Heart right ventricle (tissue), 16 donors: ENCODE measurements at regions not wholly inside any gene's neighbourhood (a gene's known extent, or its start where the extent isn't known, plus 50 kb on each side); places are given as distances from the start of the nearest gene placed in this dataset.

Source experiments
- ATAC-seq, 8 donors: fragments of 200-7000 bp; cut with Tn5 transposase; one replicate each; pipeline ENCODE4 v1.9.1; 2020; ENCODE audit warnings: mild to moderate bottlenecking in 8 of 8, moderate library complexity in 8 of 8, moderate number of reproducible peaks in 1 of 8
- DNase-seq, 2 donors: peaks; one replicate each; pipeline ENCODE4 v3.0.0-alpha.2; 2020
- H3K27ac ChIP-seq, 10 donors: fragments of 200-600 bp; sonication (generic) in 2 of 10; one replicate each; pipeline versions ENCODE4 v1.5.0 to v1.8.0; 2020 to 2022; ENCODE audit warnings: mild to moderate bottlenecking in 3 of 10
- H3K27me3 ChIP-seq, 7 donors: fragments of 200-600 bp; one replicate each; pipeline ENCODE4 v1.8.0; 2021 to 2022; ENCODE audit warnings: mild to moderate bottlenecking in 2 of 7
- H3K36me3 ChIP-seq, 9 donors: fragments of 200-600 bp; sonication (generic) in 1 of 9; one replicate each; pipeline versions ENCODE4 v1.5.0 to v1.8.0; 2020 to 2022; ENCODE audit warnings: mild to moderate bottlenecking in 2 of 9
- H3K4me1 ChIP-seq, 9 donors: fragments of 200-600 bp; sonication (generic) in 1 of 9; one replicate each; pipeline versions ENCODE4 v1.5.0 to v1.8.0; 2020 to 2022; ENCODE audit warnings: mild to moderate bottlenecking in 4 of 9
- H3K4me3 ChIP-seq, 10 donors: fragments of 200-600 bp; sonication (generic) in 2 of 10; one replicate each; pipeline versions ENCODE4 v1.5.0 to v1.8.0; 2020 to 2022; ENCODE audit warnings: mild to moderate bottlenecking in 7 of 10, moderate library complexity in 2 of 10
- H3K9me3 ChIP-seq, 11 donors: fragments of 200-600 bp in 10 of 11; sonication (generic) in 2 of 11; one replicate each; pipeline versions ENCODE4 v1.5.0 to v1.8.0; 2013 to 2022; ENCODE audit warnings: mild to moderate bottlenecking in 2 of 11, control low read depth in 1 of 11, moderate library complexity in 1 of 11
- CTCF ChIP-seq, 9 donors: fragments of 200-600 bp; sonication (generic) in 2 of 9; IDR thresholded peaks; one replicate each; pipeline versions ENCODE4 v1.5.0 to v1.8.0; 2021 to 2022; ENCODE audit warnings: antibody characterized with exemption in 9 of 9, mild to moderate bottlenecking in 5 of 9, moderate library complexity in 1 of 9
- WGBS, 2 donors: extraction: QIAGEN DNeasy Blood & Tissue Kit; methylation state at CpG; one replicate each; pipeline ENCODE4 v1.1.7; 2013; ENCODE audit warnings: inconsistent platforms in 1 of 2; 5-methylcytosine and 5-hydroxymethylcytosine counted together
- intact Hi-C, 10 donors: fragments of 100-400 bp; cut with DNase I; formaldehyde crosslinking; loops; one replicate each; pipeline versions ENCODE4 v1.11.1 to v1.14.2; 2022
- donor health status: Arrhythmogenic right ventricular cardiomyopathy.
- donor health status: ischemic (EF 13 %, LVEDD 7.1; RV severe dilation, severe dysfunction).
- donor health status: healthy with polysubstance abuse.
- donor health status: DM: no; HTN: yes; CAD: no.
- donor health status: DM: no; HTN: no; CAD: no.
- donor health status: ischemic (EF 25% LVEDD 6.9; RV normal size, moderate dysfunction).
- donor health status: ischemic (EF 25% LVEDD 5.7; RV mildly dilated, moderate dysfunction).
- donor health status: healthy.
- donor health status: DM: yes; HTN: yes; CAD: no.
- donor health status: Ischemic cardiomyopathy.
- donor health status: ischemic (EF 35%, LVEDD 5.7; RV mildly dilated, moderate dysfunction).
- donor health status: nonischemic (EF 11% LVEDD 7.7; RV severe dilation, severe dysfunction).
- donor health status: DM: yes; HTN: yes; CAD: no.
- donor health status: PGD.
- donor health status: ischemic (EF 29% LVEDD 5.4; RV normal size, mild dysfunction).
- donor health status: nonischemic (EF 23%, LVEDD 6.1; RV moderate dilation, normal function).

GRCh38 chr4:30429813-30430761, 290.1 kb upstream of the PCDH7 start:
- ATAC-seq, result no peak
- TF ChIP-seq CTCF (IDR thresholded peaks at IDR 0.05), result no peak
- 69 to 78% methylated on average over 6 of the region's 6 CpGs for WGBS, 2 donors
- no peak for DNase-seq
- H3K4me3 ChIP-seq, result no peak overlapping the region
- intact Hi-C loops, result no loop called here
- H3K36me3 ChIP-seq, result no peaks in the 10 kb centered on the region
- H3K9me3 ChIP-seq, result peaks cover 0 to 11% (median 5%) of the 10 kb centered on the region in 11 donors
- H3K4me1 ChIP-seq, result no peaks in the 10 kb centered on the region
- no peak overlapping the region for H3K27ac ChIP-seq
- H3K27me3 ChIP-seq, result no peaks in the 10 kb centered on the region

- no peak for TF ChIP-seq CTCF (IDR thresholded peaks at IDR 0.05)
- H3K4me3 ChIP-seq, result no peak overlapping the region
- H3K4me1 ChIP-seq, result no peaks in the 10 kb centered on the region
- no peaks in the 10 kb centered on the region for H3K36me3 ChIP-seq
- intact Hi-C loops, result no loop called here
- no peak for DNase-seq
- H3K9me3 ChIP-seq, result peaks cover 0 to 6% (median 0%) of the 10 kb centered on the region in 11 donors
- H3K27me3 ChIP-seq, result no peaks in the 10 kb centered on the region
- no peak for ATAC-seq
- H3K27ac ChIP-seq, result no peak overlapping the region
- 38 to 44% methylated on average over 2 of the region's 2 CpGs for WGBS, 2 donors
These were observed 285.5 kb upstream of the PCDH7 start for GRCh38 chr4:30434656-30435055.

GRCh38 chr4:30436394-30436793, 283.8 kb upstream of the PCDH7 start:
- ATAC-seq (no peak), DNase-seq (no peak)
- TF ChIP-seq CTCF (IDR thresholded peaks at IDR 0.05), result no peak
- Histone ChIP-seq H3K27ac (no peak overlapping the region), H3K4me1 (no peaks in the 10 kb centered on the region), H3K9me3 (peaks cover 0 to 2% (median 0%) of the 10 kb centered on the region in 11 donors), H3K36me3 (no peaks in the 10 kb centered on the region), H3K4me3 (no peak overlapping the region), H3K27me3 (no peaks in the 10 kb centered on the region)
- intact Hi-C loops, result no loop called here
- WGBS, 2 donors, result 56 to 84% methylated on average over 1 of the region's 1 CpG

- no peak for DNase-seq
- no peaks in the 10 kb centered on the region for H3K9me3 ChIP-seq
- no peak overlapping the region for H3K27ac ChIP-seq
- 64 to 67% methylated on average over 3 of the region's 3 CpGs for WGBS, 2 donors
- intact Hi-C loops, result no loop called here
- H3K36me3 ChIP-seq, result no peaks in the 10 kb centered on the region
- H3K4me1 ChIP-seq, result no peaks in the 10 kb centered on the region
- no peak overlapping the region for H3K4me3 ChIP-seq
- TF ChIP-seq CTCF (IDR thresholded peaks at IDR 0.05), result no peak
- H3K27me3 ChIP-seq, result no peaks in the 10 kb centered on the region
- no peak for ATAC-seq
These were observed 282.9 kb upstream of the PCDH7 start for GRCh38 chr4:30437316-30437715.
